NCI-H1436 treated with DMSO at 0.1 percent for 48 hours (cell line): ENCODE measurements at regions not wholly inside any gene's neighbourhood (a gene's known extent, or its start where the extent isn't known, plus 50 kb on each side); places are given as distances from the start of the nearest gene placed in this dataset.
"Not testable (repeated sequence)": the region's sequence is repeated elsewhere in the genome, so short reads cannot be mapped to it uniquely, and the experiment has no call there.

ENCODE experiments used
- DNase-seq: peaks from one replicate; lab custom pipeline; 2025; lab: John Stamatoyannopoulos, UW

DNA sequence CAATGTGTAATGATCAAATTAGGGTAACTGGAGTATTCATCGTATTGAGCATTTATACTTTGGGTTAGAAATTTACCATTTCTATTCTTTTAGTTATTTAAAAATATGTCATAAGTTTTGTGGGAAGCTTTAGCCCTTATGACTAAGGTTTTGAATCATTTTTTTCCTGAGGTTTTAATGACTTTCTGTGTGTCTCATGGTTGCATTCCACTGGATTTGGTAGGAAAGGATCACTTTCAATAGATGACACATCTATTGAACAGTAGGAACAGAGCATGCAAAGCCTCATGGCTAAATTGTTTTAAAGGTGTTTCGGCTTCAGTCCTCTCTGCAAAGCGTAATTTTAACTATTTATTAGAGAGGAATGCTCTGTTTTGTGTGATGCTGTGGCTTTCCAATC lies 512.4 kb upstream of the CHD1 start:
- no peak for DNase-seq

DNA sequence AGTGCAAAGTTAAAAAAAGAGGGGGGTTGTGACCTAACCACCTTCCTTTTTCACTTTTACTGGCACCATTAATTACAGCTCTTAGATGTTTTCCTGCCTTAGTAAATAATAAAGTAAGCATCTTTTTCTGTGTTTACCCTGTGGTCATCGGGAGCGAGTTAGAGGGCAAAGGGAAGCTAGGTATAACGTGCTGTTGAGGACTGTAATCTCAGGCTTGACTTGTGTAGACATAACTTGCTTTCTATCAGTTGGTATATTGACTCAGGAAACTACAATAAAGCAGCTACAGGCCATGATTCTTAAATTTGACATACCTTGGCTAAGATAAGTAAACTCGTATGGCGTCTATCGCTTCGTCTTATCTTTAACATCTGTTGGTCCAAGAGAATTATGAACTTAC lies 509.8 kb upstream of the CHD1 start:
- DNase-seq, result no peak

DNA sequence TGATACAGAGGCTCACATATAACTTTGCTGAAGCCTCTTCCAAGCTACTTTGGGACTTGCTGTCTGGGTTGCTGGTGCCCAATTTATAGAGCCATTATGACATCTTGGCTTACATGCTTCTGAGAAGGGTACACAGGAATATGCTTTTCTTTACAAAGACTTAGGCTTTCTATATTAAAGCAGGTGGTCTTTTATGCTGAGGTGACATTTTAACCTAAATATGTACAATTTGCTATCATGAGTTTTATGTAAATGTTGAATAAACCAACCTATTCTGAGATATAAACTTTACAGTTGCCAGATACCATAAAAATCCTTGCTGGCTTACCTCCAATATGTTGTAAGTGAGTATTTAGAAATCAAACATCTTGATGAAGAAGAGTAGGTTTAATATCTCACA lies 509.2 kb upstream of the CHD1 start:
- no peak for DNase-seq

DNA sequence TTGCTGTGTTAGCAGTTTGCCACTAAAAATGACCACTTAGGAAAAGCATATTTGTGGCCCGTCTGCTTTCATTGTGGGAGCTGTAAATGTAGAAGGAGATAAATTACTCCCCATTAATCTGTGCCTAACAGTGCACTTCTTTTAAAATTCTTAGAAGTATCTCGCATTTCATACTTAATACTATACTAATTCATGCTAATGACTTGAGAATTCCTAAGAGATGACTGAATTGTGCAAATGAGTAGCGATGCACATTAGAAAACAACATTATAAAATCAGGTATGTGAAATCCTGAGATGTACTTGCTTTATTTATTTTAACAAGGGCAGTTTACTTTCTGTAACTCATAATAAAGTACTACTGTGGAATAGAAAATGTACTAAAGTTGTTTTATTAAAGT lies 494.6 kb upstream of the CHD1 start:
- DNase-seq, result not testable (repeated sequence)

DNA sequence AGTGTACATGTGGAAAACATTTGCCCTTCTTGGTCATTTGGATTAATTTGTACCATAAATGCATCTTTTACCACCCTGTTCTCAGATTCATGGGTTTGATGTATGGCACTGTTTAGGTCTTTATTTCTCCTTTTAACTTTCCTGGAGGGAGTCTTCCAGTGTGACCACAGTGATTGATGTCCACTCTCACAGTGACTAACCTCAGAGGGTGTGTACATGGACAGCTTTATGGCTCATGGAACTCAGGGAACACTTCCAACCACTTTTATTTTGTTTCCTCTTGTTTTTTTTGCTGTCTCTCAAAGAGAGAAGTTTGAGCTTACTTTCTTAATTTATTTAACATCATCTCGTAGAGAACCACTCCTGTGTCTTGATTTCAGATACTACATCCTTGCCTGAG lies 489.8 kb upstream of the CHD1 start:
- DNase-seq, result not testable (repeated sequence)

DNA sequence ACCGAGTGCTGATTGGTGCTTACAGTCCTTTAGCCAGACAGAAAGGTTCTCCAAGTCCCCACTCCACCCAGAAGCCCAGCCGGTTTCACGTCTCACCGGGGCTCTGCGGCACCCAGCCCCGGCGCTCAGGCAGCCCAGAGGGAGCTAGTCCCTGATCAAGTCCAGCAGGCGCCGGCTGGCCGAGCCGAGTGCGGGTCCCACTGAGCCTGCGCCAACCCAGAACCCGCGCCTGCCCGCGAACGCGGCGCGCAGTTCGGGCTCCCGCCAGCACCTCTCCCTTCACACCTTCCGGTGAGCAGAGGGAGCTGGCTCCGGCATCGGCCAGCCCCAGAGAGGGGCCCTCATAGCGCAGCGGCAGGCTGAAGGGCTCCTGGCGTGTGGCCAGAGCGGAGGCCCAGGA lies 481.6 kb upstream of the CHD1 start:
- not testable (repeated sequence) for DNase-seq

DNA sequence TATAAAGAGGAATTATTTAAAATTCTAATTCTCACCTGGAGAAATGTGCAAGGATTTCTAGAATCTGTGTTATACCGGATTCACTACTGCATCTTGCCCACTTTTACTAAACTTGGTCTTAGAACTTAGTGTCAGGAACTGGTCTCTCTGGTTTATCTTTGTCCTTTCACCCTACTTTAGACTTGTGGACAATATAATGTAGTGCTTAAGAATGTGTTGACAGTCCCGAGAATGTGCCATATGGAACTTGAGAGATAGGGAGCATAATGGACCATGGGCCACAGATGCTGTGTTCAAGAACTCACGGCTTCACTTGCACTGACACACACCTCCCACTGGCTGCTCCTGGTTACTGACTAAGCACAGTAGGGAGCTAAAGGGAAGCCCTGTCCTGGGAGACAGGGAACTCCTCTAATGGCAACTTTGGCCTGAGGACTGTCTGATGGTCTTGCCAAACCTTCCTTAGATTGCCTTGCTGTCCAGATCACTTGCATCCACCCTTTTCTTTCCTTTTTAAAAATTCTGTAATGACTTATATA lies 476.0 kb upstream of the CHD1 start:
- not testable (repeated sequence) for DNase-seq

DNA sequence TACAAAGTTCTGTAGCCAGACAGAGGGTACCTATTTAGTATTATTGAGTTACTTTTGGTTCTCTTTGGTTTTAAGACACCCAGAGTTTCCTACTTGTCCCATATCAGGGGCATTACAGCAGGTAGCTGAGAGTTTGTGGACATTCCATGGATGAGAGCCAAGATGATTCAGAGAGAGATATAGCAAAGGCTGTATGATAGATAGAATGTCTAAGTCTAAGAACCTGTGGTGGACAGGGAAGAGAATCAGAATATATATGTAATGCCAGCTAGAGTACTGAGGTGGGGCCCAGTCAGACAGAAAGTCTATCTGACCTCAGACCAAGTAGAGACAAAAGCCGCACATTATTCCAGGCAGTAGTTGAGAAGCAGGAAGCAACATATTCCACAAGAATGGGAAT lies 471.8 kb upstream of the CHD1 start:
- not testable (repeated sequence) for DNase-seq

DNA sequence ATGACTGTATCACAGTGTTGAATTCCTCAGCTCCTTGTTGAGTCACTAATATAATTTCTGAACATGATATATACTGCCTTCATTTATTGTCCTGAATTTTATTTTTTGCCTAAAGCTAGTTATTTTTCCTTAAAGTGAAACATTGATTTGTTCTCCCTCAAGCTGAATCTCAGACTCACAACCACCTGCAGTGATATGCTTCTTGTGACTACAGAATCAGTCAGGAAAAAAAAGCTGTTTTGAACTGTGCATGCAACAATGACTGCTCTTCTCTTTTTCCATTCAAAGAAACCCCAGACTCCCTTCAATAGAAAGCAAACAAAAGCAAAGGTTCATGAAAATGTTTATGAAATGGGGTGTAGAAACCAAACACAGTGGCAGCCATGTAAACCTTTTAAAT lies 470.2 kb upstream of the CHD1 start:
- DNase-seq, result no peak

DNA sequence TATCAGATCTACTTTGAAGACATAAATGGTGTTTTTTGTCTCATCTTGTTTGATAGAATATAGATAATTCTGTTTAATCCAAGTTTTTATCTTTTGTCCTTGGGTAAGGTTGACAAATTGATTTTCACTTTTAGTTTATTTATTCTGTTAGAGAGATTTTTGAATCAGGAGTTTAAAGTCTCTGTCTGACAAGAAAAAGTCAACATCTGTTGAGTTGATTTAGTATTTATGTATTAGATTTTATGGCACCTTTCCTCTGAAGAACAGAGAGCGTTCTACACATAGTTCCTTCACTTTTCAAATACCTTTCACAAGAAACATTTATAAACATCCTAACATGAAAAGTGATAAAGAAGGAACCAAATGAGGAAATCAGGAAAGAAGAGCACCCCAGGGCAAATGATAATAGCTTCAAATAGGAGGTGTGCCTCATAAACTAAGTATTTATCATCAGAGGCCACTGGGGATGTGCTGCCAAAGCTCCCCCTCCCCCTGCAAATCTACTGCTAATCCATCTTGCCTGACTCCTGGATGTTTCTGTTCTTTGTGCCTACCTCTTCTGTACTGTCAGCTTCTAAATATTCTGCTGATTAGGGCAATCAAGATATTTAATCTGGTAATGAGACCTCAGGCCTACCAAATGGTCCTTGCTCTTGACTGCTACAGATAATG lies 457.7 kb upstream of the CHD1 start:
- no peak for DNase-seq

DNA sequence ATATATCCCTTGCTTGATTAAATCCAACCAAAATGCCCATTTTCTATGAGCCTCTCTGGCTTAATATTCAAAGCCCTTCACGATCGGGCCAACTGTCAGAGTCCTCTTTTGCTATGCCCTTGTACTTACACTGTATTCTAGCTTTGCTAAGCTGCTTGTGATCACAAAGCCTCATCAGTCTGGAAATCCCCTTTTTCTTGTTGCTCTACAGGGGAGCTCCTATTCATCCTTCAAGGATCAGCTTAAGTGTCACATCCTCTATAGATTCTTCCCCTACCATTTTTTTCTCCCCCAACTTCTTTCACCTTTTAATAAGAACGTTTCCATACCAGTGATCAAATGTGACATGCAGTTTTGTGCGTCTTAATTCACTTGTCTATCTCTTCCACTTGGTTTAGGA lies 450.4 kb upstream of the CHD1 start:
- DNase-seq, result no peak

DNA sequence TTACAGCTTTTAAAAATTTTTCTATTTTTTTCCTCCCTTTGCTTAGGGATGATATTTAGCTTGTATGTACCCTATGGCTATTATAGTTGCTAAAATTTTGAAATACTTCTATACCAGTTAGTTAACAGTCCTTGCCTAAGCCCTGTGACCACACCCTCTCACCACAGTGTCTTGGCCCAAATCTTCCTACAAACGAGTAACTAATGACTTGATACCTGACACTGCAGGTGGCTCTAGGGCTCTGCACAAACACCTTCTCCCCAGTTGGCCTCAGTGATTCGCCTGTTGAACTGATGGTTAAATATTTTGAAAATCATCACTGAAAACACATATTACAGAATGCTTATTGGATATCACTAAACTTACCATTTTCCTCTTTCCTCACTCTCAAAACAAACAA lies 449.6 kb upstream of the CHD1 start:
- no peak for DNase-seq

DNA sequence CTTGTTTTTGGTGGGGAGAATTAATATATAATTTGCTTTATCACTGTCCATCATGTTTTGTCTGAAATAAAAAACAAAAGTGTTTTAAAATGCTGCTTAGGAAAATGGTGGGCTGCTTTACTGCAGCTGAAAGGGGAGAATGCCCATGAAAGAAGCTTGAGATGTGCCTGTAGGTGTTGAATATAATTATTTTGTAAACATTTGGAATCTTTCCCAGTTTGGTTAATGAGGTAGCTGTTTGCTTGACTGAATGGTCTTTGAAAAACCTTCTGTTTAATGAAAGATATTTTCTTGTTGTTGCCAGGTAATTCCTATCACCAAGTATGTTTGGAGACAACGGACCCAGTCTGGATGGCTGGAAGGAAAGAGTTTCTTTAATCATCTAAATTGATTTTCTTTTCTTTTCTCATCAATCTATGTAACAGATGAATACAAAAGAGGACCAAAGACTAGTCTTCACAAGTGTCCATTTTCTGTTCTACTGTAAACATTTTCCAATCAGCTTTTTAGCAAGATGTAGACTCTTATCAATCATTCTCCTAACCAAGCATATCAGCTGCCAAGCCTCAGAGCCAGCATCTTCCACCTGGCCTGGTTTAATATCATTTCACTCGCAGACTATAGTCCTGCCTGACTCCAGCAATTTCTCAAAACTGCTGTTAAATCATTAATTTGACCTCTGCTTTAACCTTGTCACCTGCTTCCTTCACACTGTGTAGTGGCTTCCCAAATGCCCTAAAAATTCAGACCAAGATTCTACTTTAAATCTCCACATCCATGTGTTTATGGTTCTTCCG lies 441.2 kb upstream of the CHD1 start:
- DNase-seq, result peak; percentile 92

DNA sequence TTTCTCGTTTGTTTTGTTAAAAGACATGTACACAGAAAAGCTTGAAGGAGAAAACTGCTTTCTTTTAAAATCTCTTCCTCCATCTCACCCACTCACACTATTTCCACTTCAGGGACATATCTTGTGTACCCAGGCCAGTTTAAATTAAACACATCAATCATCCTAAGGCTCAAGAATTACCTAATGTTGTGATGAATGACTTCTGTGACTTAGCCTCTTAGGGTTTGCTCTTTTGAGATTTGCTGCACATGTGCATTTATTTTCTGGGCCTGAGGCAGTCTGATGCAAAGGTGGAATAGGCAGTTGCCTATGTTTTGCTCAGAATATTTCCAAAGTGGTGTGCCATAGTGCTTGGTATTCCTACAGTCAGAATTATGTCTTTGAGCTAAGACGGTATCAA lies 439.9 kb upstream of the CHD1 start:
- DNase-seq, result peak; percentile 32

DNA sequence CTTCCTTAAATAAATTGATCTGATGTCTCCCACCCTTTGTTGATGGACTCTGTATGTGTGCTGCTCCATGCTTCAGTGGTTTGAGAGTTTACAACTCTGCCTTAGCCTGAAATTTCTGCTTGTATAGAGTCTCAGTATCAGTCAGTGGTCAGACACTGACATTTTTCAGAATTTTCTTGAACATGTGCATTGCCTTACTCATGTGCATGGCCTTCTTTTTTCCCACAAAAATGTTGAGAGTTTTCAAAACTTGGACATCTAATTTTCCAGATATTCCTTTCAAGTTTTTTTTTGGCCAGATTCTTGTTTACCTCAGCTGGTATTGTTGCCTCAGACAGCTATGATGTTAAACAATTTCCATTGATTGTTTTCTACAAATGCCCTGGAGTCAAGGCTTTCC lies 427.1 kb upstream of the CHD1 start:
- DNase-seq, result no peak

DNA sequence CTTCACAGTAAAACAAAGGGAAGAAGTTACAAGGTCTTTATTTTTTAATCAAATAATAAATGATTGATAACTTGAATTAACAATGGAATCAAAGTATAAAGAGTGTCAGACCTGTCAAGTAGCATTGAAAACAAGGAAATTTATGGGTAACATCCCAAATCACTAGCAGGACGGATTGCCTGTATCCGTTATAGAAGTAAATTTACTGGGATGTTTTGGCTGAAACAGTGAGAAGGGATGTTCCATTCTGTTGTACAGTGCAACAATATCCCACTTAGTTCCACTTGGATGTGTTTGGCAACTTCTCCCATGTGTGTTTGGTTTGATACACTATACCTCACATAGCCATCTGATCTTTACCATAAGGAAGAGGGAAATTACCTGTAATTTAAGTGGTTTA lies 421.0 kb upstream of the CHD1 start:
- DNase-seq, result no peak

DNA sequence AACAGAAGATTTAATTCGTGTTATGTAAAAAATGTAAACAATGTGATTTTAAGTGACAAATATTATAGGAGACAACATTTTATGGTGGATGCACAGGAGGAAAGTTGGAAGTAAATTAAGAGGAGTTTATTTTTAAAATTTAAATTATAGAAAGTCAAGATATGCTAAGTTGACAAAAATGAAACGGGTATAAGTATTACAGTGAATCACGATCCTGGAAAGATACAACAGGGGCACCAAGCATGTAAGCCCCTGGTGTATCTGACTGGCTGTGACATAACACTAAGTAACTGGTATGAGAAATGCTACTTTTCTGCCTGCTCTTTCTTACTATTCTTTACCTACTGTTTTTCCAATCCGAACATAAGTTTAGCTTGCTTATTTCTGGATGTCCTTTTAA lies 419.8 kb upstream of the CHD1 start:
- DNase-seq, result no peak

DNA sequence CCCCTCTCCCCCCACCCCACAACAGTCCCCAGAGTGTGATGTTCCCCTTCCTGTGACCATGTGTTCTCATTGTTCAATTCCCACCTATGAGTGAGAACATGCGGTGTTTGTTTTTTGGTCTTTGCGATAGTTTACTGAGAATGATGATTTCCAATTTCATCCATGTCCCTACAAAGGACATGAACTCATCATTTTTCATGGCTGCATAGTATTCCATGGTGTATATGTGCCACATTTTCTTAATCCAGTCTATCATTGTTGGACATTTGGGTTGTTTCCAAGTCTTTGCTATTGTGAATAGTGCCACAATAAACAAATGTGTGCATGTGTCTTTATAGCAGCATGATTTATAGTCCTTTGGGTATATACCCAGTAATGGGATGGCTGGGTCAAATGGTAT lies 411.0 kb upstream of the CHD1 start:
- DNase-seq, result not testable (repeated sequence)

DNA sequence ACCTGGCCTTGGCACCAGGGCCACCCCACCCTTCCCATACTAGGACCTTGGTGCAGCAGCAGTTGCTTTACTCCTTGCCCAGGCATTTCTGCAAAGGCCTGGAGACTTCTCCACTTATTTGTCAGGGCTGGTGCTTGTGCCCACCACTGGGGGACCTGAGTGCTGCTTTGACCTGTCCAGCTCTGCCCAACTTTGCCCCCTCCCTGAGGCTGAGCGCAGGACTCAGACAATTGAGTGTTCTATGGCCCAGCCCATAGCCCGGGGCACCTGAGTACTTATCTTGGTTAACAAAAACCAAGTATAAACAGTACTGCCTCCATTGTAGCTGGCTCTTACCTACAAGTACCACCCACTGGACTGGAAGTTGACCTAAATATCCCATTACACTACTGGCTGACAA lies 406.1 kb upstream of the CHD1 start:
- no peak for DNase-seq

DNA sequence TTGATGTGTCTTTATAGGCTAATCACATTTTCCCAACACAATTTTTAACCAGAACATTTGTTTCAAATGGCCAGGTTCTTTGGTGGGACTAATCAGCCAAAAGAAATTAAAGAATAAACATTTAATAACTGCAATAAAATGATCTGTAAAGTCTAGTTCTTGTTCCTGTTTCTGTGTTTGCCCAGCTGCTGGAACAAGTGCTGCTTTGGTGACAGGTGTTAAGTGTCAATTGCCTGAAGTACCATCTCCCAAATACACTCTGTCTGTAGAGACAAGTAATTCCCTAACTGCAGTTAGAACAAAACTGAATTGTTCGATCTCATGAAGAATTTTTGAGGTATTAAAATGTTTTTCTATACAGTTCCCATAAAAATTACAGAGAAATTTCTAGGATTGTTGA lies 402.3 kb upstream of the CHD1 start:
- DNase-seq, result peak; percentile 58

DNA sequence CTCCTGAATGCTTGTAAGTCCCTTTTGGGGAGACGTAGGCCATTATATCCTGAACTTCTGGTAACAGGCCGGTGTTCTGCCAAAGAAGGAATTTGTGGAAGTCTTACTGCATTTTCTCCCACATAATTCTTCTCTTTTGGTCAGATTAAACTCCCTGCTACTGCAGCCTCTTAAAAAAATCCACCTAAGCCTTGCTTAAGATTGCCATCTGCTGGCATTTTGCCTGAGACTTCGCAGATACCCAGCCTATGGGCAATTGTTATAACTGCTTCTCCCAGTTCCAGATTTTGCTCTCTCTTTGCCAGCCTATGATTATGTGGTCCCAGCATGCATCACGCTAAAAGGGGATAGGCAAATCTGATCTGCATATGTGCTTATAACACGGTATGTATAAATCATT lies 391.6 kb upstream of the CHD1 start:
- DNase-seq, result peak; percentile 43

DNA sequence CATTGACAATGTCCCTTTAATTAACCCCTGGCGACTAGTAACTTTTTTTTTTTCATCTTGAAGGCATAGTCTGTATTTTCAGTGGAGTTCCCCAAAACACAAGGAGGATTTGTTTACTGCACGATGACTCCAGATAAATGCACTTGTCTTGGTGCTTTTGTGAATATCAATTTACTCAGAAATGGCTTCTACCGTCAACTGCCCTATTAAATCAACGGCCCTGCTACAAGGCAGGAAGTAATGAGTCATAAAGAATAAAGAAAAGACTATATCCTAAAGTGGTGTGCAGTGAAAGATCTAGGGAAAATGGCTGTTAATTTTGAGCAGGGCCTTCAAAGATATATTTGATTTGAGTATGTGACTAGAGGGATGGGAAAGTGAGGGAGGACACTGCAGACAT lies 388.3 kb upstream of the CHD1 start:
- peak; percentile 77 for DNase-seq

DNA sequence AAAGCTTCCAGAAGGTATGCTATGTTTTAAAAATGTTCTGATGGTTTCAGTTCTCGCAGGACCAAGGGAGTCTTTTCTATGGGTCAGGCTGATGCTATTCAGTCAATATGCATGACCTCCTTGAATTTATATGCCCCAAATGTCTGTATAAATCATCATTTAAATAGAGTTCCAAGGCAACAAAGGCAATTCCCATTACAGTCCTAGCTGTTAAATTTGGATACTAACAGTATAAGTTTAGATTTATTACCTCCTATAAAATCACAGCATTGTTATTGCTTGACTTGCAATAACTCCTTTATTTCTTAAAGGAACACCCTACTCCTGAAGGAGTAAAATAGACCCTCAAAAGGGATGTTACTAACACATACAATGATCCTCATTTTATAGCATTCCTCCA lies 387.7 kb upstream of the CHD1 start:
- DNase-seq, result no peak
